GM12878 (cell line): ENCODE measurements at regions not wholly inside any gene's neighbourhood (a gene's known extent, or its start where the extent isn't known, plus 50 kb on each side); places are given as distances from the start of the nearest gene placed in this dataset.

Experiments
- ATAC-seq: fragments of 200-7000 bp; cut with Tn5 transposase; 3 replicates; pipeline ENCODE4 v1.9.1; 2020; ENCODE audit warnings: mild to moderate bottlenecking, moderate library complexity
- BruUV-seq: library from RNA; stranded (reverse); fragments of 400-500 nt; replicated peaks from 2 replicates; lab custom pipeline; 2021; lab: Mats Ljungman, UMichigan
- CTCF ChIA-PET: fragments of 300-600 bp; sonication (Branson Sonifier 250); formaldehyde crosslinking; extraction: SDS; loops from one replicate; lab custom pipeline; 2021; ENCODE audit warnings: inconsistent platforms; lab: Yijun Ruan, JAX
- POLR2A ChIA-PET: fragments of 350-600 bp; formaldehyde crosslinking; extraction: SDS; loops from one replicate; lab custom pipeline; 2021; ENCODE audit warnings: inconsistent platforms; lab: Charles Lee
- RAD21 ChIA-PET: fragments of 300-600 bp; sonication (Branson Sonifier 250); formaldehyde crosslinking; loops from one replicate; lab custom pipeline; 2023; ENCODE audit warnings: antibody characterized with exemption; ENCODE audit not compliant: unreplicated experiment; lab: Charles Lee
- SMC1A ChIA-PET: fragments of 300-600 bp; sonication (Branson Sonifier 250); formaldehyde crosslinking; loops from one replicate; lab custom pipeline; 2023; ENCODE audit not compliant: unreplicated experiment, uncharacterized antibody; lab: Charles Lee
- DNase-seq: peaks from one replicate; pipeline ENCODE4 v3.0.0-alpha.2; 2011; ENCODE audit warnings: low read depth, low spot score
- FAIRE-seq: peaks from 3 replicates; lab custom pipeline; 2011; peaks lifted over from hg19 to GRCh38; lab: Jason Lieb, UNC
- H2AFZ ChIP-seq: 2 replicates; pipeline ENCODE4 v1.6.0; 2011; ENCODE audit warnings: low read depth, low read length, control low read depth; ENCODE audit not compliant: control insufficient read depth
- H3K27ac ChIP-seq: 2 replicates; pipeline ENCODE4 v1.5.1; 2011; ENCODE audit warnings: control low read depth; ENCODE audit not compliant: control insufficient read depth, insufficient read depth
- H3K27me3 ChIP-seq, 2 experiments: replicated peaks in 1 of 2; 2 replicates each; pipeline versions ENCODE4 v1.6.0 to v1.6.1; 2011; ENCODE audit warnings: low read length in 1 of 2; ENCODE audit not compliant: control insufficient read depth in 2 of 2, insufficient read depth in 2 of 2
- H3K36me3 ChIP-seq, 2 experiments: 2 replicates each; pipeline ENCODE4 v1.5.1; 2011; ENCODE audit warnings: low read length in 1 of 2; ENCODE audit not compliant: control insufficient read depth in 2 of 2, insufficient read depth in 2 of 2
- H3K4me1 ChIP-seq: 2 replicates; pipeline ENCODE4 v1.6.1; 2011; ENCODE audit warnings: mild to moderate bottlenecking, low read length, moderate library complexity, mixed read lengths; ENCODE audit not compliant: control insufficient read depth, insufficient read depth
- H3K4me2 ChIP-seq: 2 replicates; pipeline ENCODE4 v1.6.0; 2011; ENCODE audit warnings: control low read depth; ENCODE audit not compliant: control insufficient read depth, insufficient read depth
- H3K4me3 ChIP-seq: fragments of 200-600 bp; sonication (generic); 2 replicates; pipeline ENCODE4 v1.5.1; 2016
- H3K79me2 ChIP-seq: 2 replicates; pipeline ENCODE4 v1.6.0; 2011; ENCODE audit warnings: low read length; ENCODE audit not compliant: control insufficient read depth, insufficient read depth
- H3K9ac ChIP-seq: 2 replicates; pipeline ENCODE4 v1.8.0; 2011; ENCODE audit warnings: low read length, control low read depth, mixed read lengths; ENCODE audit not compliant: control insufficient read depth, insufficient read depth
- H3K9me3 ChIP-seq: replicated peaks from 3 replicates; pipeline ENCODE4 v1.5.1; 2011; ENCODE audit warnings: mild to moderate bottlenecking, low read length; ENCODE audit not compliant: control insufficient read depth, insufficient read depth
- H4K20me1 ChIP-seq: 2 replicates; pipeline ENCODE4 v1.6.0; 2011; ENCODE audit not compliant: control insufficient read depth, insufficient read depth
- BRCA1 ChIP-seq: IDR thresholded peaks from 2 replicates; pipeline ENCODE4 v1.6.1; 2011; ENCODE audit warnings: low read depth, low read length, improper control_type of control experiment
- CBX3 ChIP-seq: fragments of 200-600 bp; sonication (generic); IDR thresholded peaks from 2 replicates; pipeline ENCODE4 v1.6.1; 2016; ENCODE audit warnings: low read depth, borderline replicate concordance
- ETV6 ChIP-seq, 2 experiments: fragments of 450-650 bp in 1 of 2; IDR thresholded peaks in 1 of 2; conservative IDR thresholded peaks in 1 of 2; 2 replicates each; pipeline ENCODE4 v1.6.1; 2014; ENCODE audit warnings: antibody characterized with exemption in 1 of 2, borderline replicate concordance in 1 of 2, low read depth in 1 of 2, mild to moderate bottlenecking in 1 of 2, moderate library complexity in 1 of 2
- FOXK2 ChIP-seq: fragments of 450-650 bp; IDR thresholded peaks from 2 replicates; pipeline ENCODE4 v1.6.1; 2017; ENCODE audit warnings: mild to moderate bottlenecking, moderate library complexity
- HSF1 ChIP-seq: fragments of 150-350 bp; IDR thresholded peaks from 2 replicates; pipeline ENCODE4 v1.6.1; 2014; ENCODE audit warnings: mild to moderate bottlenecking, low read depth, low read length
- IKZF1 ChIP-seq: fragments of 450-650 bp; conservative IDR thresholded peaks from 2 replicates; pipeline ENCODE4 v1.6.1; 2017; ENCODE audit warnings: antibody characterized with exemption, mild to moderate bottlenecking
- MAX ChIP-seq: IDR thresholded peaks from 2 replicates; pipeline ENCODE4 v1.6.1; 2012; ENCODE audit warnings: low read depth, low read length, improper control_type of control experiment
- MYB ChIP-seq: fragments of 150-350 bp; IDR thresholded peaks from 2 replicates; pipeline ENCODE4 v1.6.1; 2014; ENCODE audit warnings: mild to moderate bottlenecking, low read depth, low read length, borderline replicate concordance
- SMAD1 ChIP-seq: fragments of 450-650 bp; IDR thresholded peaks from 2 replicates; pipeline ENCODE4 v1.6.1; 2018; ENCODE audit warnings: mild to moderate bottlenecking, low read depth; ENCODE audit not compliant: partially characterized antibody
- TARDBP ChIP-seq: IDR thresholded peaks from 2 replicates; pipeline ENCODE4 v1.6.1; 2016; ENCODE audit warnings: borderline replicate concordance
- ZBTB40 ChIP-seq: fragments of 450-650 bp; IDR thresholded peaks from 2 replicates; pipeline ENCODE4 v1.6.1; 2016; ENCODE audit warnings: mild to moderate bottlenecking, moderate library complexity, borderline replicate concordance
- WGBS: methylation state at CpG from one replicate; pipeline ENCODE4 v1.1.6; 2016; ENCODE audit warnings: low lambda C conversion rate; ENCODE audit not compliant: insufficient replicate concordance, insufficient coverage; ENCODE audit errors: missing lambda C conversion rate; 5-methylcytosine and 5-hydroxymethylcytosine counted together
- in situ Hi-C: fragments of 300-500 bp; cut with MboI; formaldehyde crosslinking; loops from 9 replicates; pipeline ENCODE4 v1.14.3; 2018; ENCODE audit warnings: mixed read lengths
- intact Hi-C: fragments of 100-400 bp; cut with micrococcal nuclease; formaldehyde crosslinking; loops from one replicate; pipeline ENCODE4 v1.14.2; 2022; ENCODE audit not compliant: unreplicated experiment

- CTCF ChIA-PET: no interaction called here
- WGBS: 39% methylated on average over 3 of the region's 3 CpGs
- Histone ChIP-seq H2AFZ (no peak overlapping the region), H3K9ac (no peak overlapping the region), H3K9me3 (no peaks in the 10 kb centered on the region)
- TF ChIP-seq BRCA1 (no peak), CBX3 (no peak), HSF1 (no peak)
- TF ChIP-seq, all 136 proteins: peak for 0
- intact Hi-C loops (no loop called here), in situ Hi-C loops (no loop called here)
- no peak overlapping the region for H3K27ac ChIP-seq
- H3K79me2 ChIP-seq: no peaks in the 10 kb centered on the region
- no peak for FAIRE-seq
- no peak overlapping the region for H3K4me2 ChIP-seq
- no peak overlapping the region for H3K4me3 ChIP-seq
- H4K20me1 ChIP-seq: no peaks in the 10 kb centered on the region
- SMC1A ChIA-PET: no interaction called here
- BruUV-seq: no TSS peak
- H3K27me3 ChIP-seq: no peaks in the 10 kb centered on the region; a peak in 1 of 4 replicates
- ATAC-seq: no peak
- RAD21 ChIA-PET: no interaction called here
- POLR2A ChIA-PET: no interaction called here
- H3K4me1 ChIP-seq: no peaks in the 10 kb centered on the region
- H3K36me3 ChIP-seq: no peaks in the 10 kb centered on the region
- no peak for DNase-seq
These were observed 177.0 kb upstream of the AKR1E2 start for GRCh38 chr10:4648999-4649398.

- H3K36me3 ChIP-seq: no peaks in the 10 kb centered on the region
- no peaks in the 10 kb centered on the region; a peak in 1 of 4 replicates for H3K27me3 ChIP-seq
- no peak for TF ChIP-seq TARDBP
- TF ChIP-seq IKZF1: no peak
- TF ChIP-seq FOXK2: no peak
- no peak for TF ChIP-seq ETV6 (conservative IDR thresholded peaks at IDR 0.05 in 1 of 2, IDR thresholded peaks at IDR 0.05 in 1 of 2; ENCODE audit: borderline replicate concordance in 1 of 2, low read depth in 1 of 2)
- TF ChIP-seq ZBTB40: no peak
- TF ChIP-seq MYB: no peak
- TF ChIP-seq MAX: no peak
- TF ChIP-seq SMAD1: no peak
These were observed 178.8 kb upstream of the AKR1E2 start for GRCh38 chr10:4647109-4647785.

More at GRCh38 chr10:4647109-4647785, 178.8 kb upstream of the AKR1E2 start:
- no peaks in the 10 kb centered on the region for H4K20me1 ChIP-seq
- no peak overlapping the region for H3K4me2 ChIP-seq
- RAD21 ChIA-PET: no interaction called here
- no peak for ATAC-seq
- H2AFZ ChIP-seq: no peak overlapping the region
- no peak overlapping the region for H3K27ac ChIP-seq
- no peaks in the 10 kb centered on the region for H3K9me3 ChIP-seq
- no peaks in the 10 kb centered on the region for H3K4me1 ChIP-seq
- intact Hi-C loops: no loop called here
- H3K79me2 ChIP-seq: no peaks in the 10 kb centered on the region
- WGBS: 56% methylated on average over 3 of the region's 3 CpGs
- no peak overlapping the region for H3K4me3 ChIP-seq
- CTCF ChIA-PET: interaction anchor here (0.7 kb wide), 1 partner anchor 9 kb away, joined by 3 read pairs; no protein-coding TSS in a partner anchor
- SMC1A ChIA-PET: interaction anchor here (1.0 kb wide), 1 partner anchor 36 kb away, joined by 3 read pairs; no protein-coding TSS in a partner anchor
- no peak for DNase-seq
- FAIRE-seq: no peak
- POLR2A ChIA-PET: interaction anchor here (0.7 kb wide), 1 partner anchor 99 kb away, joined by 3 read pairs; no protein-coding TSS in a partner anchor
- in situ Hi-C loops: no loop called here
- H3K9ac ChIP-seq: no peak overlapping the region
- BruUV-seq: no TSS peak
